KMS-11 (cell line): ENCODE measurements at regions not wholly inside any gene's neighbourhood (a gene's known extent, or its start where the extent isn't known, plus 50 kb on each side); places are given as distances from the start of the nearest gene placed in this dataset.

Source experiments
- H2AFZ ChIP-seq: fragments of 200-600 bp; sonication (generic); 2 replicates; pipeline ENCODE4 v1.6.1; 2016; ENCODE audit warnings: antibody characterized with exemption, mixed run types, low read depth
- H3K27ac ChIP-seq: fragments of 200-600 bp; sonication (generic); 2 replicates; pipeline ENCODE4 v1.6.1; 2016; ENCODE audit warnings: mild to moderate bottlenecking, mixed run types
- H3K27me3 ChIP-seq: fragments of 200-600 bp; sonication (generic); 2 replicates; pipeline ENCODE4 v1.6.1; 2017; ENCODE audit warnings: mild to moderate bottlenecking, low read depth, mixed run types, moderate library complexity; ENCODE audit not compliant: insufficient read depth
- H3K36me3 ChIP-seq: fragments of 200-600 bp; sonication (generic); 2 replicates; pipeline ENCODE4 v1.6.1; 2017; ENCODE audit warnings: mild to moderate bottlenecking, mixed run types; ENCODE audit not compliant: insufficient read depth
- H3K4me1 ChIP-seq: fragments of 200-600 bp; sonication (generic); 2 replicates; pipeline ENCODE4 v1.6.1; 2016; ENCODE audit warnings: mild to moderate bottlenecking, low read depth, mixed run types; ENCODE audit not compliant: poor library complexity, severe bottlenecking
- H3K4me2 ChIP-seq: fragments of 200-600 bp; sonication (generic); 2 replicates; pipeline ENCODE4 v1.7.0; 2016; ENCODE audit warnings: mild to moderate bottlenecking, mixed run types
- H3K4me3 ChIP-seq: fragments of 200-600 bp; sonication (generic); IDR thresholded peaks from 2 replicates; pipeline ENCODE4 v1.6.1; 2017; ENCODE audit warnings: low read depth, low read length, mixed read lengths; ENCODE audit not compliant: insufficient read depth
- H3K79me2 ChIP-seq: fragments of 200-600 bp; sonication (generic); 2 replicates; pipeline ENCODE4 v1.6.1; 2016; ENCODE audit warnings: low read depth, mixed run types; ENCODE audit not compliant: insufficient read depth
- H3K9ac ChIP-seq: fragments of 200-600 bp; sonication (generic); 2 replicates; pipeline ENCODE4 v1.6.1; 2016; ENCODE audit warnings: mild to moderate bottlenecking, mixed run types
- H4K20me1 ChIP-seq: fragments of 200-600 bp; sonication (generic); 2 replicates; pipeline ENCODE4 v1.6.1; 2016; ENCODE audit warnings: mild to moderate bottlenecking, mixed run types; ENCODE audit not compliant: insufficient read depth
- TF ChIP-seq, protein P1 (sequence below): fragments of 200-600 bp; sonication (generic); conservative IDR thresholded peaks from 2 replicates; pipeline ENCODE4 v1.6.1; 2017; ENCODE audit warnings: low read depth, mild to moderate bottlenecking, antibody characterized with exemption, low read length, moderate library complexity, mixed read lengths

DNA sequence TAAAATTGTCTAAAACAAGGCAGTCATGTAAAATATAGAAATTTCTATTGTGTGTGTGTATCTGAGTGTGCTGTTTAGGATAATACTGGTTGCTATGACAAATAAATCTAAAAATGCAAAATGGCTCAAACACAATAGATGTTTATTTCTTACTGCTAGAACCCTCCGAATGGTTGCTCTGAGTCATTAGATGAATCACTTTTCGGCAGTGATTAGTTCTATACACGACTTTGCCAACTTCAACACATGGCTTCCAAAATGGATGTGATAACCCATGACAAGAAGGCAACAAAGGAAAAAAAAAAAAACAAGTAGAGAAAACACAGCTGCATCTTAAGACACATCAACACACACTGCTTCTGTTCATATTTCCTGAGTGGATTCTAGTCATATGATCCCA, 729.2 kb downstream of the AACS start:
- Histone ChIP-seq H3K27ac (no peak overlapping the region), H3K79me2 (no peaks in the 10 kb centered on the region), H4K20me1 (no peaks in the 10 kb centered on the region), H3K4me2 (no peak overlapping the region), H3K4me3 (no peak overlapping the region), H3K9ac (no peak overlapping the region), H2AFZ (no peak overlapping the region), H3K36me3 (no peaks in the 10 kb centered on the region), H3K27me3 (no peaks in the 10 kb centered on the region), H3K4me1 (no peaks in the 10 kb centered on the region)
- TF ChIP-seq, protein P1, sequence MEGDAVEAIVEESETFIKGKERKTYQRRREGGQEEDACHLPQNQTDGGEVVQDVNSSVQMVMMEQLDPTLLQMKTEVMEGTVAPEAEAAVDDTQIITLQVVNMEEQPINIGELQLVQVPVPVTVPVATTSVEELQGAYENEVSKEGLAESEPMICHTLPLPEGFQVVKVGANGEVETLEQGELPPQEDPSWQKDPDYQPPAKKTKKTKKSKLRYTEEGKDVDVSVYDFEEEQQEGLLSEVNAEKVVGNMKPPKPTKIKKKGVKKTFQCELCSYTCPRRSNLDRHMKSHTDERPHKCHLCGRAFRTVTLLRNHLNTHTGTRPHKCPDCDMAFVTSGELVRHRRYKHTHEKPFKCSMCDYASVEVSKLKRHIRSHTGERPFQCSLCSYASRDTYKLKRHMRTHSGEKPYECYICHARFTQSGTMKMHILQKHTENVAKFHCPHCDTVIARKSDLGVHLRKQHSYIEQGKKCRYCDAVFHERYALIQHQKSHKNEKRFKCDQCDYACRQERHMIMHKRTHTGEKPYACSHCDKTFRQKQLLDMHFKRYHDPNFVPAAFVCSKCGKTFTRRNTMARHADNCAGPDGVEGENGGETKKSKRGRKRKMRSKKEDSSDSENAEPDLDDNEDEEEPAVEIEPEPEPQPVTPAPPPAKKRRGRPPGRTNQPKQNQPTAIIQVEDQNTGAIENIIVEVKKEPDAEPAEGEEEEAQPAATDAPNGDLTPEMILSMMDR: no peak

DNA sequence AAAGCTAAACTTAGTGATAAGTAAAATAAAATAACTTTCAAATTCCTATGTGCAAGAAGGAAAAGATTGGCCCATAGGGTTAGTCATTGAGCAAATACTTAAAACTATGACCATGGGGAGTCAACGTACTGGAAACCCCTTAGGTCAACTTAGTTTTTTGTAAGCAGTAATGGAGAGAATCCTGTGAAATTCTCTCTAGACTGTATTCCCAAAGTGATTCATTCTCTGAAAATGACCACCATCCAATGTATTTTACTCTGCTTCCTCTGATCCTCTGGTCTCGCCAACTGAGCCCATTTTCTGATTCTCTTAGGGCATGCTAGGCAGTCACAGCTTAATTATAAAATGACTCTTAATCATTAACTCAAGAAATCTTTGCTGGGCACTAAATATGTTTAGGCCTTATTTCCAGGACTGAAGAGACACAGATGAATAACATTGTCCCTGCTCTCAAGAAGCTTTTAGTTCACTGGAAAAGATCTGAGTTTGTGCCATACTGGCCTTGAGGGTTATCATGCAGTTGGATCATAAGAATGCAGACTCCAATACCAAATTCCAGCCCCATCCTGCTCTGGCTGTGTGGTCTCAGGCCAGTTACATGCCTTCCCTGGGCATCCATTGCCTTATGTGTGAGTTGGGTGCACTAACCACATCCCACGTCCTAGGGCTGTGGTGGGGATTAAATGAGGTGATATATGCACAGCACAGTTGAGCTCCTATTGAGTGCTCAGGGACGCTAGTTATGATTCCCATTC, 732.4 kb downstream of the AACS start:
- TF ChIP-seq, protein P1: no peak
- H3K36me3 ChIP-seq: no peaks in the 10 kb centered on the region

DNA sequence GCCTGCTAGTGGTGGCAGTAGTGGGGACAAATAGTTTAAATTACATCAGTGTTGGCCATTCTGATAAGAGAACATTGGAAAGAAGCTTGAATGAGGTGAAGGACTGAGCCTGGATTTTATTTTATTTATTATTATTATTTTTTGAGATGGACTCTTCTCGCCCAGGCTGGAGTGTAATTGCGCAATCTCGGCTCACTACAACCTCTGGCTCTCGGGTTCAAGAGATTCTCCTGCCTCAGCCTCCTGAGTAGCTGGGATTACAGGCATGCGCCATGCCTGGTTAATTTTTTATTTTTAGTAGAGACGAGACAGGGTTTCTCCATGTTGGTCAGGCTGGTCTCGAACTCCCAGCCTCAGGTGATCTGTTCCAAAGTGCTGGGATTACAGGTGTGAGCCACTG, 739.4 kb downstream of the AACS start:
- Histone ChIP-seq H3K27me3 (no peaks in the 10 kb centered on the region), H3K4me2 (no peak overlapping the region), H3K79me2 (no peaks in the 10 kb centered on the region), H3K9ac (no peak overlapping the region), H4K20me1 (no peaks in the 10 kb centered on the region), H3K36me3 (no peaks in the 10 kb centered on the region), H3K4me1 (no peaks in the 10 kb centered on the region), H2AFZ (no peak overlapping the region), H3K4me3 (no peak overlapping the region), H3K27ac (no peak overlapping the region)
- TF ChIP-seq, protein P1: no peak

More for the DNA sequence above, 732.4 kb downstream of the AACS start:
- Histone ChIP-seq H3K9ac (no peak overlapping the region), H3K4me1 (no peaks in the 10 kb centered on the region), H3K79me2 (no peaks in the 10 kb centered on the region), H3K4me2 (no peak overlapping the region), H2AFZ (no peak overlapping the region), H4K20me1 (no peaks in the 10 kb centered on the region), H3K27ac (no peak overlapping the region), H3K27me3 (no peaks in the 10 kb centered on the region), H3K4me3 (no peak overlapping the region)

DNA sequence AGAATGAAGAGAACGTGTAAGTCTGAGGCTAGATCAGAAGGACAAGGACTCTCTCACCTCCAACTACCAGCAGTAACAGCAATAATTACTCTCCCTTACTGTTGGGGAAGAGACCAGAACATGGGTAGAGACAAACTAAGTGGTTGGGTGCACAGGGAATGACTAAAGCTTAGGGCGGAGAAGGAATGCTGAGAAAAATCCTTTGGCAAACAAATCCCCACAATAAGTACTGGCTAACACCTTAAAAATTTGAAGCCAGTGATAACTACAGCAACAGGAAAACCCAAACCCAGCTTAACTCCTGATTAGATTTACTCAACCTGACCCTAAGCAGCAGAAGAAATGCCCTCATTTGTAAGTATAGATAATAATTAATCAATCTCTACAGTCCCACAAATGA, 759.0 kb downstream of the AACS start:
- Histone ChIP-seq H3K4me1 (no peaks in the 10 kb centered on the region), H2AFZ (no peak overlapping the region), H3K36me3 (no peaks in the 10 kb centered on the region), H3K27me3 (no peaks in the 10 kb centered on the region), H3K27ac (no peak overlapping the region), H3K4me2 (no peak overlapping the region), H4K20me1 (no peaks in the 10 kb centered on the region), H3K4me3 (no peak overlapping the region), H3K9ac (no peak overlapping the region), H3K79me2 (no peaks in the 10 kb centered on the region)
- TF ChIP-seq, protein P1: no peak
